ENCODE measurements at regions not wholly inside any gene's neighbourhood (a gene's known extent, or its start where the extent isn't known, plus 50 kb on each side); places are given as distances from the start of the nearest gene placed in this dataset.
"Not testable (repeated sequence)": the region's sequence is repeated elsewhere in the genome, so short reads cannot be mapped to it uniquely, and the experiment has no call there.

GRCh38 chr10:34957531-34957930 is 132.6 kb downstream of the CUL2 start:
- ATAC-seq (no peak), DNase-seq (no peak)

DNA sequence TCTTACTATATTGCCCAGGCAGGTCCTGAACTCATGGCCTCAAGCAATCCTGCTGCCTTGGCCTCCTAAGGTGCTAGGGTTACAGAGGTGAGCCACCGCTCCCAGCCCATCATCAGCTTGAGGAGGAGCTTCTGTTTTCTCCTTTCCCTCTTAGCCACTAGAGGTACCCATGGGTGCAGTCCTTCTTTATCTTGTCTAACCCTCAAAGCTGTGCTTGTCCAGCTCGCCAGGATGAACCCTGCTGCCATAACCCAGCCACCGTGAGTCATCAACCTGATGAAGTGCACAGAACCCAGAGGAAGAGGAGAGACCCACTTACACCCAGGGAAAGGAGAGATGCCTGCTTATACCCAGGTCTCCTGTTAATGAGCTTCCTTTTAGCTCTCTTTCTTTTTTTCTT is 133.4 kb downstream of the CUL2 start:
- no peak for ATAC-seq
- DNase-seq: no peak

GRCh38 chr10:34955391-34955790 is 134.8 kb downstream of the CUL2 start:
- DNase-seq: no peak
- ATAC-seq: no peak

GRCh38 chr10:34954142-34954541 is 136.0 kb downstream of the CUL2 start:
- no peak for ATAC-seq
- no peak for DNase-seq

DNA sequence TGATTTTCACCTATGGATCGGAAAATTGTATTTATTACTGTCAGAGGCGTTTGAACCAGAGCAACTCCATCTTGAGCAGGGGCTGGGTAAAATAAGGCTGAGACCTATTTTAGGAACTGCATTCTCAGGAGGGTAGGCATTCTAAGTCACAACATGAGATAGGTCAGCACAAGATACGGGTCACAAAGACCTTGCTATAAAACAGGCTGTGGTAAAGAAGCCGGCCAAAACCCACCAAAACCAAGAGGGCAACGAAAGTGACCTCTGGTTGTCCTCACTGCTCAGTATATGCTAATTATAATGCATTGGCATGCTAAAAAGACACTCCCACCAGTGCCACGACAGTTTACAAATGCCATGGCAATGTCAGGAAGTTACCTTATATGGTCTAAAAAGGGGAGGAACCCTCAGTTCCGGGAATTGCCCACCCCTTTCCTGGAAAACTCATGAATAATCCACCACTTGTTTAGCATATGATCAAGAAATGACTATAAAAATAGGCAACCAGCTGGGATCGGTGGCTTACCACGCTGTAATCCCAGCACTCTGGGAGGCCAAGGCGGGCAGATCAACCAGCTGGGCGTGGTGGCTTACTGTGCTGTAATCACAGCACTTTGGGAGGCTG is 136.3 kb upstream of the PARD3 start:
- ATAC-seq (peak; percentile 46), DNase-seq (peak; percentile 20)

- not testable (repeated sequence) for ATAC-seq, DNase-seq
Observed at GRCh38 chr10:34945951-34946522, 130.9 kb upstream of the PARD3 start.

DNA sequence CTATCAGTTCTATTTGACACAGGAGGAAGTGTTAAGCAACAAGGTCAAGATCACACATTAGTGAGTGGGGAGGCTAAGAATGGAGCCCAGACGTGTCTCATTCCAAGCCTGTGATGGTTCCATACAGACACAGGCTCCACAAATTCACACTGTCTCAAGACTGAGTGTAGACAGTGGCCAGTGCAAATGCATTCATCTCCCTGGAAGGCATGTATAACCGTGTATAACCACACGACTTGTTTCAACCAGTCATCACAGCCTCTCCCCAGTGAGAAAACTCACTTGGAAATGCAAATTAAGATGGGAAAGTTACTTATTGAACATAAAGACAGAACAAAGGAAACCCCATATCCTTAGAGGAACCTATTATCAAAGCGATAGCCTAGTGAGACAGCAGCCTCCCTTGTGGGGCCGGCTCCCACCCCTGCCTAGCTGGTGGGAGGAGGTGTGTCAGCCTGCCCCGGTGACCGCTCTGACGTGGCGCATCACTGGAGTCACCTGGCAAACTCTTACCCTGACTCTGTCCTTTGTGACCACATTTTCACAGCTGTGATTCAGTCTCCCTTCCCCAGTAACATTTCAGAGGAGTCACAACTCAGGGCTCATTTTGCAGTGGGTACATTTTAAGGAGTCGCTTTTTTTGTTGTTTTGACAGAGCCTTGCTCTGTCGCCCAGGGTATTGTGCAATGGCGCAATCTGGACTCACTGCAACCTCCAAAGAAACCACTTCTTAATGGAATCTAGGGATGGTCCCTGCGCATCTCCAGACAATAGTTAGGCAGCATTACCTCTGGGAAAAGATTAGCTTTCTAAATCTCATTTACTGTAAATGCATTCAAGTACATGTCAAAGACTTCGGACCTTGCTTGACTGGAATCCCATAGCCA is 126.6 kb upstream of the PARD3 start:
- ATAC-seq (no peak), DNase-seq (no peak)

GRCh38 chr10:34940436-34940835 is 125.3 kb upstream of the PARD3 start:
- ATAC-seq (no peak), DNase-seq (no peak)

- no peak for ATAC-seq
- no peak for DNase-seq
Observed at GRCh38 chr10:34938399-34938670, 123.2 kb upstream of the PARD3 start.

GRCh38 chr10:34937643-34938398 is 122.7 kb upstream of the PARD3 start:
- not testable (repeated sequence) for DNase-seq, ATAC-seq

DNA sequence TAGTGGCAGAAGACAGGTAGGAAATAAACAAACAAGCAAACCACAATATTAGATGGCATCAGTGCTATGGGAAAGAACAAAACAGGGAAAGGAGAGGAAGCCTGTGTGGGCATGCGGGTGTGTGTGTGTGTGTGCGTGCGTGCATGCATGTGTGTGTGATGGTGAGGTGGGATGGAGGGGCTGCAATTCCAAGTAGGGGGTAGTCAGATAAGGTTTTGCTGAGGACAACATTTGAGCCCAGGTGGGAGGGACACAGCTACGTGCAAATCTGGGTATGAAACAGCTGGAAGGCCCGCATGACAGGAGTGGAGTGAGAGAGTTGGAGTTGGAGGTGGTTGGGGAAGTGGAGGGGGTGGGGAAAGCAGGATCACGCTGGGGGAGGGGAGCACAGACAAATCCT is 121.0 kb upstream of the PARD3 start:
- DNase-seq (no peak), ATAC-seq (no peak)

GRCh38 chr10:34933676-34934075 is 118.6 kb upstream of the PARD3 start:
- ATAC-seq: no peak
- no peak for DNase-seq

DNA sequence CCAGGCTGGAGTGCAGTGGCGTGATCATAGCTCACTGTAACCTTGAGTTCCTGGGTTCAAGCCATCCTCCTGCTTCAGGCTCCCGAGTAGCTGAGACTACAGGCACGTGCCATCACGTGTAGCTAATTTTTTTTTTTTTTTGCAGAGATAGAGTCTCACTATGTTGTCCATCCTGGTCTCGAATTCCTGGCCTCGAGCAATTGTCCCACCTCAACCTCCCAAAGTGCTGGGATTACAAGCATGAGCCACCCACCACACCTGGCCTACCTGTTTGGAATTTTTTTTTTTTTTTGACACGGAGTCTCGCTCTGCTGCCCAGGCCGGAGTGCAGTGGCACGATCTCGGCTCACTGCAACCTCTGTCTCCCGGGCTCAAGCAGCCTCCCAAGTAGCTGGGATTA is 117.1 kb upstream of the PARD3 start:
- DNase-seq: no peak
- ATAC-seq: no peak

DNA sequence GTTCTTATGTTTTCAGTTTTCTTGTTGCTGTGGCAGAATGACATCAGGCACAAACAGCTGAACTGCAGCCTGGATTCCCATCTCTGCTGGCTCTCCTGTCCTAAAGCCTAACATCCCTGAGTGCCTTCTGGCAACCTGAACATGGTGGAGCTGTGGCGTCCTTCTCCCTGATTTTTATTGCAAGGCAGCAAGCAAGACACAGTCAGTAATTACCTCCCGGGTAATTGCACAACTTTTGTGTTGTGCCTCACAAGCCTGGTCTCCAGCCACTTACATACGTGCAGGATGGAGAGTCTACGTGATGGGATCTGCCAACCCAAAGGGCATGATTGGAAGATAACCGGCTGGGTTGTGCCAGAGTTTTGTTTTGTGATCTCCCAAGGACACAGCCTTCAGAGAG is 116.1 kb upstream of the PARD3 start:
- no peak for ATAC-seq
- DNase-seq: no peak

GRCh38 chr10:34922138-34922537 is 107.0 kb upstream of the PARD3 start:
- no peak for DNase-seq

DNA sequence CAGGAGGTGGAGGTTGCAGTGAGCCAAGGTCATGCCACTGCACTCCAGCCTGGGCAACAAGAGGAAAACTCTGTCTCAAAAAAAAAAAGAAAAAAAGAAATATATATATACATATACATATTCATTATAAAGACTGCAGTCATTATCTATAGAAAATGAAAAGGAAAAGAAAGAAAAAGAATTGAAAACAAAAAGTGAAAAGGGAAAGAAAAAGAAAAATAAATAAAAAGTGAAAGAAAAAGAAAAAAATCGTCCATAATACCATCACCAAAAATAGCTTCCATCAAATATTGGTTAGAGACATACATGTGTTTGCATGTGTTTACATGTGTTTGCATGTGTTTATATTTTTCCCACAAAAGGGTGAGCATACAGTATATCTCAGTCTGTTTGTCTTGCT is 105.5 kb upstream of the PARD3 start:
- ATAC-seq: no peak
- DNase-seq: no peak

More at GRCh38 chr10:34922138-34922537, 107.0 kb upstream of the PARD3 start:
- ATAC-seq: no peak

GRCh38 chr10:34918776-34919315 is 103.8 kb upstream of the PARD3 start:
- DNase-seq (no peak), ATAC-seq (no peak)

GRCh38 chr10:34918060-34918775 is 103.1 kb upstream of the PARD3 start:
- no peak for ATAC-seq
- DNase-seq: no peak

GRCh38 chr10:34916314-34916713 is 101.2 kb upstream of the PARD3 start:
- DNase-seq (no peak), ATAC-seq (no peak)

GRCh38 chr10:34912771-34913170 is 97.7 kb upstream of the PARD3 start:
- DNase-seq (no peak), ATAC-seq (no peak)

- DNase-seq (no peak), ATAC-seq (no peak)
Observed at GRCh38 chr10:34911661-34912205, 96.6 kb upstream of the PARD3 start.

DNA sequence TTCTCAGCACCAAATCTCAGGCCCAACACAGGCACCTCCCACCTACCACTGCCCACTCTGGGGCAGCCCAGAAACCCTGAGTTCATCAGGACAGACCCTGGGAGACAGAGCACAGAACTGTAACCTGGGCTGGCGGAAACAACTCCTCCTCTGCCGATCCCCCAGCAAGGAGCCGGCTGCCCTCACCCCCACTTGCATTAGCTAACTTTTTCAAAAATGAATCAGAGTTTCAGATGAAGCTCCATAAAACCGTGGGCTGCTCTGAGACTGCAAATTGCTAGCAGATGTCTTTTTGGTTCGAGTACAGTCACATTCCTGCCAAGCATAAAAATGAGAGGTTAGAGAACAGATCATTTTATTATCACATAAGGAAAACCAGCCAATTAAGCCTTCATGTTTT is 93.4 kb upstream of the PARD3 start:
- no peak for DNase-seq
- no peak for ATAC-seq
